Mesothelial cell of epicardium (in vitro differentiated cells): ENCODE measurements at regions not wholly inside any gene's neighbourhood (a gene's known extent, or its start where the extent isn't known, plus 50 kb on each side); places are given as distances from the start of the nearest gene placed in this dataset.
"Not testable (repeated sequence)": the region's sequence is repeated elsewhere in the genome, so short reads cannot be mapped to it uniquely, and the experiment has no call there.

Source experiments
- DNase-seq, 2 experiments: peaks; one replicate each; pipeline ENCODE4 v3.0.0; 2021; ENCODE audit warnings: low spot score in 2 of 2; ENCODE audit not compliant: unreplicated experiment in 2 of 2
- H3K27ac Mint-ChIP-seq: 2 replicates; pipeline ENCODE4 v1.8.0; 2021; ENCODE audit warnings: mixed read lengths
- H3K27me3 Mint-ChIP-seq: 2 replicates; pipeline ENCODE4 v1.8.0; 2021; ENCODE audit warnings: low read depth, mixed read lengths
- H3K36me3 Mint-ChIP-seq: 2 replicates; pipeline ENCODE4 v1.8.0; 2021; ENCODE audit warnings: mixed read lengths
- H3K4me1 Mint-ChIP-seq: 2 replicates; pipeline ENCODE4 v1.8.0; 2021; ENCODE audit warnings: mixed read lengths
- H3K4me3 Mint-ChIP-seq: 2 replicates; pipeline ENCODE4 v1.8.0; 2021; ENCODE audit warnings: mild to moderate bottlenecking, moderate library complexity, mixed read lengths
- H3K9me3 Mint-ChIP-seq: 2 replicates; pipeline ENCODE4 v1.8.0; 2021; ENCODE audit warnings: mixed read lengths
- TF ChIP-seq, protein P1 (sequence below): fragments of 200-600 bp; sonication (generic); IDR thresholded peaks from one replicate; pipeline ENCODE4 v1.5.0; 2021; ENCODE audit warnings: antibody characterized with exemption; ENCODE audit not compliant: unreplicated experiment

DNA sequence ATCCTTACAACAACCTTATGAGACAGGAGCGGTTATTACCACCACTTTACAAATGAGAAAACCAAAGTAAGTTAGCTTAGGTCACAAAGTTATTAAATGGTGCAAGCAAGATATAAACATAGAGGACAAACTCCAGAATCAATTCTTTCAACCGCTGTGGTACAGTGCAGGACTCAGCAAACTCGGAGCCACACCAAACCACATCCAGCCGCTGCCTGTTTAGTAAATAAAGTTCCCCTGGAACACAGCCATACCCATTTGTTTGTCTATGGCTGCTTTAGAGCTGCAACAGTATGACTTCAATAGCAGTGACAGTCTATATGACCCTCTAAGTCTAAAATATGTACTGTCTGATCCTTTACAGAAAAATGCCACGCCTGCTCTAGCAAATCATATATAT, 1567.2 kb upstream of the WWC1 start:
- H3K27ac Mint-ChIP-seq = no peak overlapping the region
- no peak overlapping the region for H3K4me3 Mint-ChIP-seq
- H3K9me3 Mint-ChIP-seq = peaks cover 3% of the 10 kb centered on the region
- no peaks in the 10 kb centered on the region for H3K27me3 Mint-ChIP-seq
- no peaks in the 10 kb centered on the region for H3K36me3 Mint-ChIP-seq
- TF ChIP-seq, protein P1, sequence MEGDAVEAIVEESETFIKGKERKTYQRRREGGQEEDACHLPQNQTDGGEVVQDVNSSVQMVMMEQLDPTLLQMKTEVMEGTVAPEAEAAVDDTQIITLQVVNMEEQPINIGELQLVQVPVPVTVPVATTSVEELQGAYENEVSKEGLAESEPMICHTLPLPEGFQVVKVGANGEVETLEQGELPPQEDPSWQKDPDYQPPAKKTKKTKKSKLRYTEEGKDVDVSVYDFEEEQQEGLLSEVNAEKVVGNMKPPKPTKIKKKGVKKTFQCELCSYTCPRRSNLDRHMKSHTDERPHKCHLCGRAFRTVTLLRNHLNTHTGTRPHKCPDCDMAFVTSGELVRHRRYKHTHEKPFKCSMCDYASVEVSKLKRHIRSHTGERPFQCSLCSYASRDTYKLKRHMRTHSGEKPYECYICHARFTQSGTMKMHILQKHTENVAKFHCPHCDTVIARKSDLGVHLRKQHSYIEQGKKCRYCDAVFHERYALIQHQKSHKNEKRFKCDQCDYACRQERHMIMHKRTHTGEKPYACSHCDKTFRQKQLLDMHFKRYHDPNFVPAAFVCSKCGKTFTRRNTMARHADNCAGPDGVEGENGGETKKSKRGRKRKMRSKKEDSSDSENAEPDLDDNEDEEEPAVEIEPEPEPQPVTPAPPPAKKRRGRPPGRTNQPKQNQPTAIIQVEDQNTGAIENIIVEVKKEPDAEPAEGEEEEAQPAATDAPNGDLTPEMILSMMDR = no peak
- no peak for DNase-seq
- peaks cover 8% of the 10 kb centered on the region for H3K4me1 Mint-ChIP-seq

DNA sequence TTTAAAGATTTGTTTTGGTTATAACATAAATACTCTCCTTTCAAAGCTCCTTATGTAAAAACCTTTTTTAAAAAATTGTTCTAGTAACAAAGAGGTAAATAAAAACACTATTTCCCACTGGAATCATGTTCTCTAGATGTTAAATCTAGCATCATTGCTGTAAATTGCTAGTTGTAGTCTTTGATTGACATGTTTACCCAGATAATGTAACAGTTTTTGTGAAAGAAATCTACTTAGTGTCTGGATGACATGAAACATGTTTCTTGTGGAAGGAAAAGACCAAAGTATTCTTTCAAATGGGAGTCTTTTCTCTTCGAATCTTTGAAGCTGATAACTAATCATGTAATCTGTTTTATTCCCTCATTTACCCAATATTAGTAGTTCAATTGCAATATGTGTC, 1565.9 kb upstream of the WWC1 start:
- no peak for DNase-seq
- TF ChIP-seq, protein P1 = no peak
- H3K27ac Mint-ChIP-seq = no peak overlapping the region
- no peaks in the 10 kb centered on the region for H3K36me3 Mint-ChIP-seq
- no peaks in the 10 kb centered on the region for H3K27me3 Mint-ChIP-seq
- peaks cover 8% of the 10 kb centered on the region for H3K4me1 Mint-ChIP-seq
- H3K4me3 Mint-ChIP-seq = no peak overlapping the region
- H3K9me3 Mint-ChIP-seq = peaks cover 3% of the 10 kb centered on the region

DNA sequence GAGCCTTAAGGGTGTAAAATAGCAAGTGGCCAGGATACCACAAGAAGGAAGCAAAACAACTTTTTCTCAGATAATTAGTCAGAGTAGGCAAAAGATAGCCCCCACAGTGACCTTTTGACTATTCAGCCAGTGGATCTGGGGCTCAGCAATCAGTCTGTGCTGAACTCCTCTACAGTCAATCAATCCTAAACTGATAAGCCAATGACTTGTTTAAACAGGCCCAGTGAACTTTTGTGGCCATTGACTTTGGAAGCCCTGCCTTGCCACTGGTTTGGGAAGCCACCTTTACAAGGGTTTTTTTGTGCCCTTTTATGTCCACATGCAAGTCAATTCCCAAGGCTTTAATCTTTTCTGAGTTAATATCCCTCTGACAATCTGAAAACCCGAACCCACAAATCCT, 1565.0 kb upstream of the WWC1 start:
- Mint-ChIP-seq H3K27ac (no peak overlapping the region), H3K9me3 (no peaks in the 10 kb centered on the region), H3K27me3 (no peaks in the 10 kb centered on the region), H3K4me3 (no peak overlapping the region), H3K4me1 (peaks cover 8% of the 10 kb centered on the region), H3K36me3 (no peaks in the 10 kb centered on the region)
- DNase-seq = no peak
- TF ChIP-seq, protein P1 = no peak

DNA sequence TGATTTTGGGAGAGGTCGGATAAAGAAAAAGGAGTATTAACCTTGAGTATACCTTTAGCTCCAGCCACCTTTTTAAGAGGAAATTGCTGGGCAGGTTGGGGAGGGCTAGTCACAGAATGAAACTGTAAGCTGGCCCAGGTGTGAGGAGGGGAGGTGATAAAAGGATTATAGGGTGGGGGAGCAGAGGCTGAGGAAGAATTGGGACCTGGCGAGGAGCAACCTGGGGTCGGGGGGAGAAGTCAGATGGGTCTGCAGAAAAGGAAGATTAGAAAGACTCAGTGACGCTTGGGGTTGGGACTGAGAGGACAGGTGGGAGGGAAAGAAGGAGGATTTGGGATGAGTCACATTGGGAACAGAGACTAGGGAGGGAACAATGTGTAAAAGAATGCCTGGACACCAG, 1548.5 kb upstream of the WWC1 start:
- not testable (repeated sequence) for H3K4me1 Mint-ChIP-seq, H3K9me3 Mint-ChIP-seq, H3K36me3 Mint-ChIP-seq, H3K4me3 Mint-ChIP-seq, H3K27me3 Mint-ChIP-seq, DNase-seq, H3K27ac Mint-ChIP-seq

DNA sequence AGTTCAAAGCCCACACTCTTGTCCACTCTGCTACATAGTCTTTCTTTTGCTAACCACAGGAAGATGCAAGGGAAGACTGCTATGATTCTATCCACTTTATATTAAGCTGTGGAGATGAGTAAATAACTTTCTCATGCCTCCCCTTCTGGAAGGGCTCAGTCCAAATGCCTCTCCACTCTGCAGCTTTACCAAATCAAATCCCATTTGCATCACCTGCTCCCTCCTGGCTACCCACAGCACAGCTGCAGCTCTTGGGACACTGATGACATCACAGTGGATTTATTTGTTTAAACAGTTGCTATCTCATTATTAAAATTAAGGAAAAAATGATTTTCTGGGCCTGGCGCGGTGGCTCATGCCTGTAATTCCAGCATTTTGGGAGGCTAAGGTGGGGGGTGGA, 1544.9 kb upstream of the WWC1 start:
- Mint-ChIP-seq H3K27me3 (peaks cover 3% of the 10 kb centered on the region), H3K27ac (no peak overlapping the region), H3K36me3 (no peaks in the 10 kb centered on the region), H3K4me1 (peaks cover 9% of the 10 kb centered on the region), H3K9me3 (no peaks in the 10 kb centered on the region), H3K4me3 (no peak overlapping the region)
- DNase-seq = no peak
- TF ChIP-seq, protein P1 = no peak

DNA sequence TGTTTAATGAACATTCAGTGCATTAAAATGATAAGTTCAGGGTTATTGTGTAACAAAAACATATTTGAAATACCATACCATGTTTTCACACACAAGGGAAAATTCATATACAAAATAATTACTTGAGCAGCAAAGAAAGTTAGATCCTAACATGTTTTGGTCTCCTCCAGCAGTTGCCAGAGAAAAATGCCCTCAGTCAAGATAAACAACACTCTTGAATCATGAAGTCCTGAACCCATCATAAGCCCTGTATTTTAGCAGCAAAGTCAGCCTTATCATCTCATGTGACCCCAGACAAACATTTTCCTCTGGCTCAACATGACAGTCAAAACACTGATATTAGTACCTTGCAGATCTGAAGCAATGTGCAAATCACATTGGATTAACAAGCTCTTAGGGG, 1541.1 kb upstream of the WWC1 start:
- Mint-ChIP-seq H3K36me3 (no peaks in the 10 kb centered on the region), H3K4me3 (no peak overlapping the region), H3K9me3 (no peaks in the 10 kb centered on the region), H3K4me1 (peaks cover 9% of the 10 kb centered on the region), H3K27ac (peak overlapping the region; percentile 21), H3K27me3 (no peaks in the 10 kb centered on the region)
- no peak for DNase-seq
- TF ChIP-seq, protein P1 = no peak
